ACC112 (cell line): ENCODE measurements at regions not wholly inside any gene's neighbourhood (a gene's known extent, or its start where the extent isn't known, plus 50 kb on each side); places are given as distances from the start of the nearest gene placed in this dataset.

ENCODE experiments used
- H2AFZ ChIP-seq: fragments of 200-600 bp; sonication (generic); one replicate; pipeline ENCODE4 v1.6.0; 2017; ENCODE audit warnings: antibody characterized with exemption, low read length; ENCODE audit not compliant: unreplicated experiment
- H3K27ac ChIP-seq: fragments of 200-600 bp; sonication (generic); 2 replicates; pipeline ENCODE4 v1.5.1; 2014; ENCODE audit warnings: low read depth, mild to moderate bottlenecking, antibody characterized with exemption, low read length, moderate library complexity
- H3K27me3 ChIP-seq: fragments of 200-600 bp; sonication (generic); 2 replicates; pipeline ENCODE4 v1.6.1; 2014; ENCODE audit warnings: mild to moderate bottlenecking, antibody characterized with exemption, low read length, moderate library complexity, mixed read lengths; ENCODE audit not compliant: insufficient read depth
- H3K36me3 ChIP-seq: fragments of 200-600 bp; sonication (generic); 2 replicates; pipeline ENCODE4 v1.6.1; 2016; ENCODE audit warnings: mild to moderate bottlenecking, antibody characterized with exemption, low read length, moderate library complexity, mixed read lengths; ENCODE audit not compliant: insufficient read depth
- H3K4me1 ChIP-seq: fragments of 200-600 bp; sonication (generic); one replicate; pipeline ENCODE4 v1.6.1; 2016; ENCODE audit warnings: low read length, mixed read lengths; ENCODE audit not compliant: insufficient read depth, unreplicated experiment, control insufficient read depth
- H3K4me3 ChIP-seq: fragments of 200-600 bp; sonication (generic); 2 replicates; pipeline ENCODE4 v1.5.1; 2014; ENCODE audit warnings: mild to moderate bottlenecking, low read depth, low read length
- H3K79me2 ChIP-seq: fragments of 200-600 bp; sonication (generic); one replicate; pipeline ENCODE4 v1.6.0; 2016; ENCODE audit warnings: low read length; ENCODE audit not compliant: control insufficient read depth, unreplicated experiment, insufficient read depth

GRCh38 chr12:102567031-102567985, 86.9 kb upstream of the IGF1 start:
- no peaks in the 10 kb centered on the region for H3K27me3 ChIP-seq

DNA sequence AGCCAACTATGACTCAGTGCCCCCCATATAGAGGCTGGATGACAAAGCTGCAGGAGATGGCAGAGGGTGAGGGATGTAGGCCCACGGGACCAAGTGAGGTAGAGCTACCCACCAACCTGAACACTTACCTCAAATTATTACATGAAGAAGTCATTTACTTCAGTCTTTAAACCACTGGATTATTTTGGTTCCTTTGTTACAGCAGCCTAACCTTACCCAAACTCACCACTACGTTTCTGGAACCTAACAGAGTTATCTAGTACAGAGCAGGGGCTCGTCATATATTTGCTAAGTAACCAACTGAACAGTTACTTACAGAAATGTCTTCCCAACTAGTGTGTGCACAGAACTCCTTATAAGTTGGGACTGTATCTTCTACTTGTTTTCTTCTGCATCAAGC, 85.2 kb upstream of the IGF1 start:
- Histone ChIP-seq H3K79me2 (no peaks in the 10 kb centered on the region), H3K27ac (no peak overlapping the region), H3K27me3 (no peaks in the 10 kb centered on the region), H3K4me3 (no peak overlapping the region), H3K36me3 (no peaks in the 10 kb centered on the region), H2AFZ (no peak overlapping the region), H3K4me1 (peaks cover 18% of the 10 kb centered on the region)

More at GRCh38 chr12:102567031-102567985, 86.9 kb upstream of the IGF1 start:
- no peaks in the 10 kb centered on the region for H3K36me3 ChIP-seq
- no peaks in the 10 kb centered on the region for H3K79me2 ChIP-seq
- H3K4me1 ChIP-seq = peaks cover 18% of the 10 kb centered on the region
- peak overlapping the region; percentile 59 for H2AFZ ChIP-seq
- peak overlapping the region; percentile 77 for H3K27ac ChIP-seq
- H3K4me3 ChIP-seq = no peak overlapping the region

- Histone ChIP-seq H3K27ac (no peak overlapping the region), H3K4me1 (peaks cover 18% of the 10 kb centered on the region), H2AFZ (no peak overlapping the region), H3K4me3 (no peak overlapping the region), H3K27me3 (no peaks in the 10 kb centered on the region), H3K36me3 (no peaks in the 10 kb centered on the region), H3K79me2 (no peaks in the 10 kb centered on the region)
Measured at GRCh38 chr12:102564026-102564425, 83.7 kb upstream of the IGF1 start.

DNA sequence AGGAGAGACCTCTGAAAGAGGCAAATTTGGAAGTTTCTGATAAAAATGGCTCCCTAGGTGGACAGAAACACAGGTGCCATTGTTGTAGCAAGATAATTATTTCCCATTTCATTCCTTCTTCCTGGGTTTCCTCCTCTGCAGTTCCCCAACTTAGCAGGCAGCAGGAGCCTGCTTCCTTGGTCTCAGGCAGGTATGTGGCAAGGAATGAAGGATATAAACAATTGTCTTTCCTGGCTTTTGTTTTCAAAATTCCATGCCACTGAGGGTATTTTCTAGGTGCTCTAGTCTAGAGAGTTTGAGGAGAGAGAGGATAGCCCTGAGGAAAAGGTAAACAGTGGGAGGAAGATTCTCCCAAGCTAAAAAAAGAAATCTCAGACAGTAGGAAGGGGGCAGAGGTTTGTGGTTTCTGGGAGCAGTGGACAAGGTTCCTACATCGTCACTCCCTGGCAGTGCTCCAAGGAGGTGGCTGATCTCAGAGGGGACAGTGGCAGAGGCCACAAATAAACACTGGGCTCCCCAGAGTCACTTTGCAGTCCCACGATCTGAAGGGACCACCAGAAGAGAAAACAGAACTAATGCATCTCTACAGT, 82.6 kb upstream of the IGF1 start:
- H3K4me1 ChIP-seq = peaks cover 14% of the 10 kb centered on the region
- H3K4me3 ChIP-seq = no peak overlapping the region
- no peaks in the 10 kb centered on the region for H3K27me3 ChIP-seq
- H2AFZ ChIP-seq = no peak overlapping the region
- H3K79me2 ChIP-seq = no peaks in the 10 kb centered on the region
- H3K27ac ChIP-seq = no peak overlapping the region
- no peaks in the 10 kb centered on the region for H3K36me3 ChIP-seq

DNA sequence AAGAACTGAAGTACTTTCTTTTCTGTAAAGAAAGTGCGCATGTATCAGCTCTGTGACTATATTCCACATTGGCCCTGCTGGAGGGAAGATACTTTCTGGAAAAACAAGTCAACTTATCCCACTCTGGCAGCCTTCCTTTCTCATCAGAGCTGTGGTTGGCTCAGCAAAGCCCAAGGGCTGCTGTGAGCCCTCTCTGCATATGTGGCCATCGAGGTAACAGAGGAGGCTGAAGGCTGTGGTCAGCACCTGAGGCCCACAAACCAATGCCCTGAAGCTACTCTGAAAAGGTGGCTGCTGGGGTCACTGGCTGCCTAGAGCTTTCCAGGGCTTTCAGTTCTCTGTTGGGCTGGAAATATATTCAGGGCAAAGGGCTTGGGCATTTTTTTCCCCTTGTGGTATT, 70.8 kb upstream of the IGF1 start:
- Histone ChIP-seq H3K79me2 (no peaks in the 10 kb centered on the region), H2AFZ (no peak overlapping the region), H3K27ac (no peak overlapping the region), H3K27me3 (no peaks in the 10 kb centered on the region; the same call in 1 of the 2 replicates), H3K36me3 (no peaks in the 10 kb centered on the region), H3K4me3 (no peak overlapping the region), H3K4me1 (no peaks in the 10 kb centered on the region)

DNA sequence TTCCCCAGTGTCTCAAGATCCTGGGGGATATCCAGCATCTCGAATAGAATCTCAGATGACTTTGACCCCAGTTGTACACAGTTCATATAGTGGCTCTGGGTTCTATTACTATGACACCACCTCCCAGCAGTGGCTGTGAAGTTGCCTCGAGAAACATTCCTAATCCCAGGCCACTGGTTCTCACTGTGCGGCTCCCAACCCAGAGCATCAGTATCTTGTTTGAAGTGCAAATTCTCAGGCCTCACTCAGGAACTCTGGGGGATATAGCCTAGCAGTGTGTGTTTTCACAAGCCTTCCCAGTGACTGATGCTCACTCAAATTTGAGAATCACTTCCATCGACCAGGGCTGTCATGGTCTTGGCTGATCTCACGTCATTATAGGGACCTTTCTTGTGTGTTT, 69.3 kb upstream of the IGF1 start:
- Histone ChIP-seq H3K27ac (no peak overlapping the region), H3K79me2 (no peaks in the 10 kb centered on the region), H3K4me1 (no peaks in the 10 kb centered on the region), H2AFZ (no peak overlapping the region), H3K36me3 (no peaks in the 10 kb centered on the region), H3K27me3 (no peaks in the 10 kb centered on the region), H3K4me3 (no peak overlapping the region)

GRCh38 chr12:102548543-102548942, 68.2 kb upstream of the IGF1 start:
- Histone ChIP-seq H3K27me3 (no peaks in the 10 kb centered on the region), H3K79me2 (no peaks in the 10 kb centered on the region), H3K4me1 (no peaks in the 10 kb centered on the region), H3K4me3 (no peak overlapping the region), H3K27ac (no peak overlapping the region), H3K36me3 (no peaks in the 10 kb centered on the region), H2AFZ (no peak overlapping the region)

GRCh38 chr12:102543494-102544485, 63.4 kb upstream of the IGF1 start:
- H3K4me1 ChIP-seq = peaks cover 21% of the 10 kb centered on the region
- H2AFZ ChIP-seq = no peak overlapping the region
- no peaks in the 10 kb centered on the region for H3K27me3 ChIP-seq
- H3K27ac ChIP-seq = no peak overlapping the region
- no peak overlapping the region for H3K4me3 ChIP-seq
- no peaks in the 10 kb centered on the region for H3K36me3 ChIP-seq
- H3K79me2 ChIP-seq = no peaks in the 10 kb centered on the region

- no peak overlapping the region for H3K4me3 ChIP-seq
- H2AFZ ChIP-seq = no peak overlapping the region
- H3K27me3 ChIP-seq = no peaks in the 10 kb centered on the region
- no peaks in the 10 kb centered on the region for H3K36me3 ChIP-seq
- no peak overlapping the region for H3K27ac ChIP-seq
- H3K79me2 ChIP-seq = no peaks in the 10 kb centered on the region
- peaks cover 21% of the 10 kb centered on the region for H3K4me1 ChIP-seq
Measured at GRCh38 chr12:102542816-102543440, 62.6 kb upstream of the IGF1 start.

- Histone ChIP-seq H3K27me3 (no peaks in the 10 kb centered on the region), H3K4me3 (no peak overlapping the region), H3K4me1 (peaks cover 23% of the 10 kb centered on the region), H2AFZ (no peak overlapping the region), H3K36me3 (no peaks in the 10 kb centered on the region), H3K27ac (peak overlapping the region; percentile 38; the same call in 1 of the 2 replicates), H3K79me2 (no peaks in the 10 kb centered on the region)
Measured at GRCh38 chr12:102540815-102541385, 60.5 kb upstream of the IGF1 start.
